Bronchial epithelial cell (primary cell): ENCODE measurements at regions not wholly inside any gene's neighbourhood (a gene's known extent, or its start where the extent isn't known, plus 50 kb on each side); places are given as distances from the start of the nearest gene placed in this dataset.

Experiments used
- DNase-seq: peaks from one replicate; pipeline ENCODE4 v3.0.0-alpha.2; 2010; ENCODE audit warnings: low read depth
- FAIRE-seq: peaks from 2 replicates; lab custom pipeline; 2011; peaks lifted over from hg19 to GRCh38; lab: Jason Lieb, UNC
- H3K27me3 ChIP-seq: 2 replicates; pipeline ENCODE4 v1.5.1; 2011; ENCODE audit warnings: low read length; ENCODE audit not compliant: control insufficient read depth, insufficient read depth
- H3K36me3 ChIP-seq: 2 replicates; pipeline ENCODE4 v1.5.1; 2011; ENCODE audit warnings: low read length; ENCODE audit not compliant: control insufficient read depth, insufficient read depth
- H3K4me3 ChIP-seq: 2 replicates; pipeline ENCODE4 v1.5.1; 2011; ENCODE audit warnings: mild to moderate bottlenecking, low read depth, low read length, control low read depth
- TF ChIP-seq, protein P1 (sequence below): IDR thresholded peaks from 2 replicates; pipeline ENCODE4 v1.5.1; 2011; ENCODE audit warnings: mild to moderate bottlenecking, moderate library complexity, low read length, control low read depth, inconsistent platforms; ENCODE audit not compliant: insufficient read depth, severe bottlenecking

- no peak overlapping the region for H3K4me3 ChIP-seq
- H3K36me3 ChIP-seq: no peaks in the 10 kb centered on the region
- FAIRE-seq: no peak
These were observed 125.9 kb upstream of the ADAMTSL1 start for GRCh38 chr9:18348083-18348475.

GRCh38 chr9:18349530-18349929, 124.4 kb upstream of the ADAMTSL1 start:
- FAIRE-seq (no peak), DNase-seq (no peak)
- no peaks in the 10 kb centered on the region for H3K27me3 ChIP-seq
- no peaks in the 10 kb centered on the region for H3K36me3 ChIP-seq
- H3K4me3 ChIP-seq: no peak overlapping the region
- TF ChIP-seq, protein P1, sequence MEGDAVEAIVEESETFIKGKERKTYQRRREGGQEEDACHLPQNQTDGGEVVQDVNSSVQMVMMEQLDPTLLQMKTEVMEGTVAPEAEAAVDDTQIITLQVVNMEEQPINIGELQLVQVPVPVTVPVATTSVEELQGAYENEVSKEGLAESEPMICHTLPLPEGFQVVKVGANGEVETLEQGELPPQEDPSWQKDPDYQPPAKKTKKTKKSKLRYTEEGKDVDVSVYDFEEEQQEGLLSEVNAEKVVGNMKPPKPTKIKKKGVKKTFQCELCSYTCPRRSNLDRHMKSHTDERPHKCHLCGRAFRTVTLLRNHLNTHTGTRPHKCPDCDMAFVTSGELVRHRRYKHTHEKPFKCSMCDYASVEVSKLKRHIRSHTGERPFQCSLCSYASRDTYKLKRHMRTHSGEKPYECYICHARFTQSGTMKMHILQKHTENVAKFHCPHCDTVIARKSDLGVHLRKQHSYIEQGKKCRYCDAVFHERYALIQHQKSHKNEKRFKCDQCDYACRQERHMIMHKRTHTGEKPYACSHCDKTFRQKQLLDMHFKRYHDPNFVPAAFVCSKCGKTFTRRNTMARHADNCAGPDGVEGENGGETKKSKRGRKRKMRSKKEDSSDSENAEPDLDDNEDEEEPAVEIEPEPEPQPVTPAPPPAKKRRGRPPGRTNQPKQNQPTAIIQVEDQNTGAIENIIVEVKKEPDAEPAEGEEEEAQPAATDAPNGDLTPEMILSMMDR: no peak

More at GRCh38 chr9:18348083-18348475, 125.9 kb upstream of the ADAMTSL1 start:
- TF ChIP-seq, protein P1: no peak
- no peak for DNase-seq
- no peaks in the 10 kb centered on the region for H3K27me3 ChIP-seq

DNA sequence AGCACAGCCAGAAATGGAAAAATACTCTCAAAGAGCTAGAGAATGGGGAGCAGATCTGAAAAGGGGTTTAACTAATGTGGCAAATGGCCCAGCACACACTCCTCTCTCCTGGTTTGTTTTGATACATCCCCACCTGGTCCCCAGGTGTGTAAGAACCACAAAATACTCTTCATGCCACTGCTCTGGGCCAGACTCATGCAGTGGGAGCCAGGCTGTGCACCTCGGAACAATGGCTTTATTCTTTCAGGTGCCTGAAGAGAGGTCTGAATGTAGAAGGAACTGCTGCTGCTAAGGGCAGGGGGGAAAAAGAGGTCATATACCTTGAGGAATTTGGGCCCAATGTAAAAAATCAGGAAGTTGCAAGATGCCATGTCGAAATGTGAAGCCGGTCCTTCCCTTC, 123.9 kb upstream of the ADAMTSL1 start:
- Histone ChIP-seq H3K27me3 (no peaks in the 10 kb centered on the region), H3K4me3 (no peak overlapping the region), H3K36me3 (no peaks in the 10 kb centered on the region)
- no peak for FAIRE-seq
- TF ChIP-seq, protein P1: no peak
- DNase-seq: no peak

GRCh38 chr9:18350995-18351595, 122.9 kb upstream of the ADAMTSL1 start:
- TF ChIP-seq, protein P1: no peak
- Histone ChIP-seq H3K27me3 (no peaks in the 10 kb centered on the region), H3K36me3 (no peaks in the 10 kb centered on the region), H3K4me3 (no peak overlapping the region)
- FAIRE-seq (no peak), DNase-seq (no peak)

GRCh38 chr9:18352711-18353110, 121.2 kb upstream of the ADAMTSL1 start:
- DNase-seq (no peak), FAIRE-seq (no peak)
- Histone ChIP-seq H3K27me3 (no peaks in the 10 kb centered on the region), H3K4me3 (no peak overlapping the region), H3K36me3 (no peaks in the 10 kb centered on the region)
- TF ChIP-seq, protein P1: no peak

DNA sequence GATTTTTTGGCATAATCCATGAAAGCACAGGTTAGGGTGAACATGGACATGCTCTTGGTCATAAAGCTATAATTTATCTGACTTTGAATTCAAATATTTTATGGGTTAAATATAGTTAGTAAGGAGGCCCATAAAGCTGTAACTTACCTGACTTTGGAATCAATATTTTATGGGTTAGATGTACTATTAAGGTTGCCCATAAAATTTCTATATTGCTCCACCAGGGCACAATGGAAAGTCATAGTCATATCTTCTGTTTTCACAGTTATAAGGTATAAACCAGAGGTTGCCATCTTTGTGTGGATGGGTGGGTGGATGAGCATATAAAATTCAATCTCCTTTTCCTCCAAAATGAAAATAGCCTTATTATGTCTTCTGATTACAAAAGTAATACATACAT, 120.5 kb upstream of the ADAMTSL1 start:
- no peak for FAIRE-seq
- Histone ChIP-seq H3K4me3 (no peak overlapping the region), H3K36me3 (no peaks in the 10 kb centered on the region), H3K27me3 (no peaks in the 10 kb centered on the region)
- DNase-seq: no peak
- TF ChIP-seq, protein P1: no peak
